H1 (cell line): ENCODE measurements at regions not wholly inside any gene's neighbourhood (a gene's known extent, or its start where the extent isn't known, plus 50 kb on each side); places are given as distances from the start of the nearest gene placed in this dataset.

Experiments used
- CTCF ChIA-PET: fragments of 300-600 bp; sonication (Branson Sonifier 250); formaldehyde crosslinking; loops from one replicate; lab custom pipeline; 2021; ENCODE audit not compliant: partially characterized antibody; lab: Charles Lee
- POLR2A ChIA-PET: fragments of 300-600 bp; sonication (Branson Sonifier 250); formaldehyde crosslinking; loops from one replicate; lab custom pipeline; 2021; ENCODE audit warnings: inconsistent platforms; ENCODE audit not compliant: partially characterized antibody; lab: Charles Lee
- DNase-seq, 2 experiments: peaks; one replicate each; pipeline versions ENCODE4 v3.0.0 to v3.0.0-alpha.2; 2010 to 2022; ENCODE audit warnings: low spot score in 2 of 2, low read depth in 1 of 2, mixed read lengths in 1 of 2
- FAIRE-seq: peaks from 2 replicates; lab custom pipeline; 2011; peaks lifted over from hg19 to GRCh38; lab: Jason Lieb, UNC
- H2AFZ ChIP-seq: 2 replicates; pipeline ENCODE4 v1.8.1; 2012; ENCODE audit warnings: low read length, inconsistent platforms
- H2AK5ac ChIP-seq: 2 replicates; pipeline ENCODE4 v1.6.1; 2013; ENCODE audit warnings: low read depth, low read length
- H2BK120ac ChIP-seq: replicated peaks from 2 replicates; pipeline ENCODE3; 2013; ENCODE audit warnings: low read depth, low read length, inconsistent platforms
- H2BK12ac ChIP-seq: 2 replicates; pipeline ENCODE4 v1.6.1; 2013; ENCODE audit warnings: low read depth, low read length
- H2BK15ac ChIP-seq: 2 replicates; pipeline ENCODE4 v1.6.1; 2013; ENCODE audit warnings: low read length
- H2BK20ac ChIP-seq: 2 replicates; pipeline ENCODE4 v1.6.1; 2013; ENCODE audit warnings: low read length
- H2BK5ac ChIP-seq: 2 replicates; pipeline ENCODE4 v1.6.1; 2013; ENCODE audit warnings: low read depth, low read length
- H3K14ac ChIP-seq: 2 replicates; pipeline ENCODE4 v1.6.1; 2013; ENCODE audit warnings: inconsistent platforms; ENCODE audit not compliant: insufficient read length
- H3K18ac ChIP-seq: 2 replicates; pipeline ENCODE4 v1.6.1; 2013; ENCODE audit warnings: low read length; ENCODE audit errors: extremely low read depth
- H3K23ac ChIP-seq: 2 replicates; pipeline ENCODE4 v1.6.1; 2013; ENCODE audit warnings: inconsistent platforms; ENCODE audit not compliant: insufficient read length
- H3K23me2 ChIP-seq: 2 replicates; pipeline ENCODE4 v1.6.1; 2013; ENCODE audit warnings: low read depth, low read length
- H3K27ac ChIP-seq: 2 replicates; pipeline ENCODE4 v1.6.1; 2011; ENCODE audit warnings: low read depth, low read length, inconsistent platforms
- H3K27me3 ChIP-seq, 4 experiments: replicated peaks in 1 of 4; 1 replicate in 1 of 4; 2 replicates in 3 of 4; pipeline versions ENCODE4 v1.6.1 to v1.8.1; 2011 to 2013; ENCODE audit warnings: low read length in 3 of 4, mild to moderate bottlenecking in 3 of 4, inconsistent platforms in 2 of 4, mixed read lengths in 2 of 4, moderate library complexity in 1 of 4; ENCODE audit not compliant: control insufficient read depth in 3 of 4, insufficient read depth in 3 of 4; ENCODE audit errors: extremely low read depth in 1 of 4
- H3K36me3 ChIP-seq, 4 experiments: 2 replicates each; pipeline versions ENCODE4 v1.6.1 to v1.8.1; 2011 to 2013; ENCODE audit warnings: mild to moderate bottlenecking in 4 of 4, low read length in 3 of 4, moderate library complexity in 2 of 4, control low read depth in 1 of 4, inconsistent platforms in 1 of 4; ENCODE audit not compliant: insufficient read depth in 4 of 4, control insufficient read depth in 2 of 4
- H3K4ac ChIP-seq: replicated peaks from 2 replicates; pipeline ENCODE3; 2013; ENCODE audit warnings: low read length, low read depth, mixed read lengths, inconsistent platforms; ENCODE audit not compliant: insufficient read length
- H3K4me1 ChIP-seq, 4 experiments: replicated peaks in 1 of 4; 1 replicate in 1 of 4; 2 replicates in 3 of 4; pipeline versions ENCODE4 v1.6.1 to v1.8.1; 2011 to 2013; ENCODE audit warnings: low read length in 3 of 4, inconsistent platforms in 2 of 4, mixed read lengths in 1 of 4; ENCODE audit not compliant: insufficient read depth in 4 of 4, control insufficient read depth in 3 of 4
- H3K4me2 ChIP-seq, 2 experiments: 2 replicates each; pipeline versions ENCODE4 v1.6.1 to v1.8.1; 2011 to 2013; ENCODE audit warnings: low read depth in 2 of 2, low read length in 2 of 2, control low read depth in 1 of 2, inconsistent platforms in 1 of 2, mild to moderate bottlenecking in 1 of 2; ENCODE audit not compliant: insufficient read depth in 1 of 2
- H3K4me3 ChIP-seq, 4 experiments: fragments of 200-600, 300-600 bp in 1 of 4; sonication (generic), shearing (Covaris generic), sonication (Bioruptor Twin) in 1 of 4; 2 replicates each; pipeline versions ENCODE4 v1.5.1 to v1.8.1; 2011 to 2016; ENCODE audit warnings: low read length in 4 of 4, low read depth in 3 of 4, control low read depth in 2 of 4, inconsistent platforms in 2 of 4, mild to moderate bottlenecking in 2 of 4, mixed read lengths in 1 of 4, moderate library complexity in 1 of 4; ENCODE audit not compliant: insufficient read depth in 2 of 4; ENCODE audit errors: extremely low read depth in 1 of 4
- H3K56ac ChIP-seq: replicated peaks from 2 replicates; pipeline ENCODE3; 2013; ENCODE audit warnings: low read depth, mild to moderate bottlenecking, mixed read lengths, low read length, inconsistent platforms; ENCODE audit not compliant: insufficient read length
- H3K79me1 ChIP-seq: 2 replicates; pipeline ENCODE4 v1.6.1; 2013; ENCODE audit warnings: low read depth, low read length, control low read depth
- H3K79me2 ChIP-seq, 2 experiments: 2 replicates each; pipeline versions ENCODE4 v1.6.1 to v1.8.1; 2012 to 2013; ENCODE audit warnings: low read length in 2 of 2, mild to moderate bottlenecking in 2 of 2, inconsistent platforms in 1 of 2; ENCODE audit not compliant: insufficient read depth in 2 of 2, control insufficient read depth in 1 of 2
- H3K9ac ChIP-seq, 4 experiments: replicated peaks in 1 of 4; 1 replicate in 1 of 4; 2 replicates in 3 of 4; pipeline versions ENCODE4 v1.6.1 to v1.8.1; 2011 to 2013; ENCODE audit warnings: low read depth in 3 of 4, low read length in 3 of 4, control low read depth in 2 of 4, mild to moderate bottlenecking in 2 of 4, moderate library complexity in 2 of 4, inconsistent platforms in 1 of 4; ENCODE audit errors: extremely low read depth in 1 of 4
- H3K9me3 ChIP-seq, 2 experiments: 2 replicates each; pipeline versions ENCODE4 v1.6.1 to v1.8.1; 2012 to 2013; ENCODE audit warnings: mild to moderate bottlenecking in 2 of 2, moderate library complexity in 2 of 2, control low read depth in 1 of 2, inconsistent platforms in 1 of 2, low read depth in 1 of 2, low read length in 1 of 2, mixed read lengths in 1 of 2; ENCODE audit not compliant: insufficient read depth in 2 of 2
- H4K20me1 ChIP-seq, 2 experiments: replicated peaks in 1 of 2; 2 replicates each; pipeline versions ENCODE3 to v1.8.1; 2011 to 2013; ENCODE audit warnings: inconsistent platforms in 2 of 2, low read length in 2 of 2, mild to moderate bottlenecking in 1 of 2; ENCODE audit not compliant: insufficient read depth in 2 of 2, control insufficient read depth in 1 of 2
- H4K5ac ChIP-seq: 2 replicates; pipeline ENCODE4 v1.6.1; 2013; ENCODE audit warnings: low read length, low read depth, mixed read lengths, inconsistent platforms; ENCODE audit not compliant: insufficient read length
- H4K8ac ChIP-seq: 2 replicates; pipeline ENCODE4 v1.8.0; 2013; ENCODE audit warnings: mild to moderate bottlenecking, moderate library complexity, low read length, inconsistent platforms; ENCODE audit not compliant: insufficient read depth; ENCODE audit errors: extremely low read depth
- H4K91ac ChIP-seq: replicated peaks from 2 replicates; pipeline ENCODE3; 2013; ENCODE audit warnings: low read length, mixed read lengths, inconsistent platforms; ENCODE audit not compliant: insufficient read length
- ASH2L ChIP-seq: fragments of 200-600, 300-600 bp; sonication (generic); IDR thresholded peaks from one replicate; pipeline ENCODE4 v1.7.1; 2017; ENCODE audit warnings: low read length
- BACH1 ChIP-seq: IDR thresholded peaks from 2 replicates; pipeline ENCODE4 v1.6.1; 2012; ENCODE audit warnings: low read length, improper control_type of control experiment
- KDM1A ChIP-seq: fragments of 200-600, 300-600 bp; sonication (generic); IDR thresholded peaks from 2 replicates; pipeline ENCODE4 v1.7.1; 2016; ENCODE audit warnings: mild to moderate bottlenecking, low read length, borderline replicate concordance
- POU5F1 ChIP-seq: IDR thresholded peaks from 2 replicates; pipeline ENCODE4 v1.6.1; 2011; ENCODE audit warnings: low read depth, mild to moderate bottlenecking, low read length, moderate library complexity
- RAD21 ChIP-seq, 2 experiments: IDR thresholded peaks in 1 of 2; conservative IDR thresholded peaks in 1 of 2; 2 replicates each; pipeline ENCODE4 v1.6.1; 2011; ENCODE audit warnings: low read depth in 2 of 2, low read length in 2 of 2, improper control_type of control experiment in 1 of 2, inconsistent platforms in 1 of 2, mild to moderate bottlenecking in 1 of 2, moderate library complexity in 1 of 2
- RXRA ChIP-seq: IDR thresholded peaks from 2 replicates; pipeline ENCODE4 v1.6.1; 2011; ENCODE audit warnings: low read depth, mild to moderate bottlenecking, low read length, moderate library complexity; ENCODE audit not compliant: insufficient read depth
- SIX5 ChIP-seq: IDR thresholded peaks from 2 replicates; pipeline ENCODE4 v1.6.1; 2011; ENCODE audit warnings: mild to moderate bottlenecking, low read depth, low read length
- SP4 ChIP-seq: IDR thresholded peaks from 2 replicates; pipeline ENCODE4 v1.6.1; 2012; ENCODE audit warnings: low read length, inconsistent platforms
- TBP ChIP-seq: IDR thresholded peaks from 2 replicates; pipeline ENCODE4 v1.6.1; 2011; ENCODE audit warnings: low read depth, low read length, improper control_type of control experiment
- TCF12 ChIP-seq: IDR thresholded peaks from 2 replicates; pipeline ENCODE4 v1.6.1; 2011; ENCODE audit warnings: low read depth, mild to moderate bottlenecking, low read length
- WGBS, 2 experiments: shearing (Covaris generic) in 1 of 2; methylation state at CpG; one replicate each; pipeline versions ENCODE4 v1.1.6 to v1.1.7; 2013 to 2015; ENCODE audit warnings: low lambda C conversion rate in 2 of 2, mixed read lengths in 2 of 2, inconsistent platforms in 1 of 2, low coverage in 1 of 2, missing lambda C conversion rate in 1 of 2; ENCODE audit not compliant: insufficient replicate concordance in 2 of 2, insufficient coverage in 1 of 2, insufficient read length in 1 of 2; ENCODE audit errors: extremely low coverage in 1 of 2, missing lambda C conversion rate in 1 of 2; 5-methylcytosine and 5-hydroxymethylcytosine counted together
- TF ChIP-seq, protein P1 (sequence below): IDR thresholded peaks from 2 replicates; pipeline ENCODE4 v1.6.1; 2011; ENCODE audit warnings: low read length, improper control_type of control experiment

DNA sequence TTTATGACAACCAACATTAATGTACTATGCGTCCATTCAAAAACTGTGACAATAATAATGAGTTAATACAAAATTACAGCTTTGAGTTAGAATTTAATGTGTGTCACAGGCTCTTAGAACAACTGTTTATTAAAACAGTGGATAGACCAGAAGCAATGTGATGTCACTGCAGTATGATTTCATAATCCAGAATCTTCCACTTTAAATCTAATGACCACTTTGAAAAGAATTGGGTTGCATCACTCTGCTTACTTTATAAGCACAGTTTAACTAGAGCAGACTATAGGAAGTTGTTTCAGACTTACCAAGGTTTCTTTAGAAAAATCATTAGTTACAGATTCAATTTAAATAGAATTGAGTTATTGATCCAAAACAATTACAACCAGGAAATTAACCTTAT is 758.5 kb downstream of the KCTD8 start:
- Histone ChIP-seq H2AK5ac (no peak overlapping the region), H2BK120ac (no peak overlapping the region), H3K4ac (no peak overlapping the region), H3K9ac (no peak overlapping the region), H4K8ac (no peak overlapping the region), H3K9me3 (no peaks in the 10 kb centered on the region), H3K23ac (no peak overlapping the region), H3K18ac (no peak overlapping the region), H3K79me1 (no peaks in the 10 kb centered on the region), H4K5ac (no peak overlapping the region), H3K4me2 (no peak overlapping the region), H4K20me1 (no peaks in the 10 kb centered on the region), H2AFZ (no peak overlapping the region), H2BK5ac (no peak overlapping the region), H3K4me3 (no peak overlapping the region), H4K91ac (no peak overlapping the region), H3K79me2 (no peaks in the 10 kb centered on the region), H2BK20ac (no peak overlapping the region), H3K4me1 (no peaks in the 10 kb centered on the region), H3K27ac (no peak overlapping the region), H2BK12ac (no peak overlapping the region), H3K14ac (no peak overlapping the region), H3K56ac (no peak overlapping the region), H2BK15ac (no peak overlapping the region), H3K23me2 (no peaks in the 10 kb centered on the region), H3K27me3 (no peaks in the 10 kb centered on the region), H3K36me3 (no peaks in the 10 kb centered on the region)
- FAIRE-seq: no peak
- DNase-seq: no peak
- POLR2A ChIA-PET: no interaction called here
- 93% methylated on average over 1 of the region's 1 CpG; no CpG with 5 or more reads in 1 of the 2 experiments for whole genome bisulfite sequencing, 2 experiments
- TF ChIP-seq BACH1 (no peak), TCF12 (no peak), ASH2L (no peak), RXRA (no peak), SIX5 (no peak), TBP (no peak), KDM1A (no peak), POU5F1 (no peak), SP4 (no peak), RAD21 (IDR thresholded peaks at IDR 0.05 in 1 of 2, conservative IDR thresholded peaks at IDR 0.05 in 1 of 2; ENCODE audit: low read depth in 2 of 2, low read length in 2 of 2) (no peak)
- TF ChIP-seq, protein P1, sequence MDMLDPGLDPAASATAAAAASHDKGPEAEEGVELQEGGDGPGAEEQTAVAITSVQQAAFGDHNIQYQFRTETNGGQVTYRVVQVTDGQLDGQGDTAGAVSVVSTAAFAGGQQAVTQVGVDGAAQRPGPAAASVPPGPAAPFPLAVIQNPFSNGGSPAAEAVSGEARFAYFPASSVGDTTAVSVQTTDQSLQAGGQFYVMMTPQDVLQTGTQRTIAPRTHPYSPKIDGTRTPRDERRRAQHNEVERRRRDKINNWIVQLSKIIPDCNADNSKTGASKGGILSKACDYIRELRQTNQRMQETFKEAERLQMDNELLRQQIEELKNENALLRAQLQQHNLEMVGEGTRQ: no peak
- CTCF ChIA-PET: no interaction called here
